ENCODE measurements at regions not wholly inside any gene's neighbourhood (a gene's known extent, or its start where the extent isn't known, plus 50 kb on each side); places are given as distances from the start of the nearest gene placed in this dataset.
"Not testable (repeated sequence)": the region's sequence is repeated elsewhere in the genome, so short reads cannot be mapped to it uniquely, and the experiment has no call there.

DNA sequence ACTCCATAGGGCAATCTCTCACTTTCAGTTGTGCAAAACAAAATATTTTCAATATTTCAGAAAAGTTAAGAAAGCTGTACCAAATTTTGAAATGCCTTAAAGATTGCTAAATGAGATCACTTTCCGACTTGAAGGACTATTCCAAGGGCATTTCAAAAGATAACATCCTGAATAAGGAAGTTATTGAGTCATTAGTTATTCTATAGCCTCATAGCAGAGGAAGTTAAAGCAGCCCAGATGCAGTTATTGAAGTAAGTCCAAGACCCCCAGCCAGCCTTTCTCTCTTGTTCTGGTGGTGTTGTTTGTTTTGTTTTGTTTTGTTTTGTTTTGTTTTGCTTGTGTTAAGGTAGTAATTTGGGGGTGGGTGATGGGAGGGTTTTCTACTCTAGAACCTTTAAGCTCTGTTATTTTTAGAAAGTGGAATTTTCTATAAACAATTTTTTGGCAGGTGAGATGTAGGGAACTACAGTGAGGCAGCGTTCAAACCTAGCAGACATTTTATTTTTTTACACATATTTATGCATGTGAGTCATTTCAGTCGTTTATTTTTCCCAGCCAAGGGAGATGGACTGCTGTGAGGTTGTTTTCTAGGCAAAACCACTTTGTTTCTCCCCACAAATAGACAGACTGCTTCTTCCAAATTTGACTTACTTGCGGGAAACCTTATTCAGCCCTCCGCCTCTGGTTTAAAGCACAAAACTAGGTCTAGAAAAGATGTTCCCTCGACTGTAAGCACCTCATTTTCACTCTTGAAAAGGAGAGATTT, 216.3 kb upstream of the ARPP21 start:
- TF ChIP-seq TAF1 (IDR thresholded peaks at IDR 0.05; ENCODE audit: borderline replicate concordance, low read depth, low read length) (no peak), POLR2AphosphoS5 (IDR thresholded peaks at IDR 0.05; ENCODE audit: low read depth, low read length) (no peak), POLR2A (IDR thresholded peaks at IDR 0.05; ENCODE audit: low read depth, low read length) (no peak)
- DNase-seq (ENCODE audit: insufficient read length) = no peak
- FAIRE-seq = no peak

- DNase-seq (ENCODE audit: insufficient read length) (no peak), FAIRE-seq (no peak)
- TF ChIP-seq POLR2A (IDR thresholded peaks at IDR 0.05; ENCODE audit: low read depth, low read length) = no peak
- no peak for TF ChIP-seq POLR2AphosphoS5 (IDR thresholded peaks at IDR 0.05; ENCODE audit: low read depth, low read length)
- TF ChIP-seq TAF1 (IDR thresholded peaks at IDR 0.05; ENCODE audit: borderline replicate concordance, low read depth, low read length) = no peak
Measured at GRCh38 chr3:35426366-35426958, 212.9 kb upstream of the ARPP21 start.

GRCh38 chr3:35437381-35437780, 201.9 kb upstream of the ARPP21 start:
- no peak for DNase-seq (ENCODE audit: insufficient read length)
- TF ChIP-seq POLR2A (IDR thresholded peaks at IDR 0.05; ENCODE audit: low read depth, low read length) (no peak), TAF1 (IDR thresholded peaks at IDR 0.05; ENCODE audit: borderline replicate concordance, low read depth, low read length) (no peak), POLR2AphosphoS5 (IDR thresholded peaks at IDR 0.05; ENCODE audit: low read depth, low read length) (no peak)
- FAIRE-seq = no peak

DNA sequence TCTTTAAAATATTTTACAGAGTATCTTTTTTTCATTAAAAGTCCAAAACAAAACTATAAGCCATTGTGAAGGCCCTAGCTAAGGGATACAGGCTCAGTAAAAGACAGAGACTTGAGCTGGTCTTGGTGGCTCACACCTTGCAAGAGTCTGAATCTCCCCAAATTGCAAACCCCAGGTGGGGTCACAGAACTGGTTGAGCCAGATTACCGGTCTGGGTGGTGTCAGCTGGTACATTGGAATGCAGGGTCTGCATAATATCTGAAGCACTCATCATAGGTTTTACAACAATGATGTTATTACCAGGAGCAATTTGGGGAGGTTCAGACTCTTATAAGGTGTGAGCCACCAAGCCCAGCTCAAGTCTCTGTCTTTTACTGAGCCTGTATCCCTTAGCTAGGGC, 201.2 kb upstream of the ARPP21 start:
- FAIRE-seq (no peak), DNase-seq (ENCODE audit: insufficient read length) (no peak)
- no peak for TF ChIP-seq TAF1 (IDR thresholded peaks at IDR 0.05; ENCODE audit: borderline replicate concordance, low read depth, low read length)
- TF ChIP-seq POLR2AphosphoS5 (IDR thresholded peaks at IDR 0.05; ENCODE audit: low read depth, low read length) = no peak
- TF ChIP-seq POLR2A (IDR thresholded peaks at IDR 0.05; ENCODE audit: low read depth, low read length) = no peak

GRCh38 chr3:35439663-35440062, 199.7 kb upstream of the ARPP21 start:
- DNase-seq (ENCODE audit: insufficient read length) = no peak
- FAIRE-seq = no peak
- no peak for TF ChIP-seq POLR2AphosphoS5 (IDR thresholded peaks at IDR 0.05; ENCODE audit: low read depth, low read length)
- TF ChIP-seq POLR2A (IDR thresholded peaks at IDR 0.05; ENCODE audit: low read depth, low read length) = no peak
- no peak for TF ChIP-seq TAF1 (IDR thresholded peaks at IDR 0.05; ENCODE audit: borderline replicate concordance, low read depth, low read length)

DNA sequence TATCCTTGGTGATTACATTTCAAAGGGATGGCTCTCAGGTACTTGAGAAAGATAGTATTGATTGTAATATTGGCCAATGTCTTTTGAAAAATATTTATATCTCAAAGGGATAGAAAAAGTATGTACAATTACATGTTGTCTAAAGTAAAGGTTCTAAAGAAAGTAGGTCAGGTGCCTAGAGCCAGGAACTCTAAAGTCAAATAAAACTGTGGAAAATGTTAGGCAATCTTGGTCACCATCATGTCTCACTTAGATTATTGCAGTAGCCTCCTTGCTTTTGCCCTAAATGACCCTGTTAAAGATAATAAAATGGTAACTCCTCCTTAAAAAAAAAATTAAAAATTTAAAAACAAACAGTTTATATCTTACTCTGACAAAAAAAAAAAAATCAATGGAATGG, 198.5 kb upstream of the ARPP21 start:
- FAIRE-seq (no peak), DNase-seq (ENCODE audit: insufficient read length) (no peak)
- TF ChIP-seq POLR2AphosphoS5 (IDR thresholded peaks at IDR 0.05; ENCODE audit: low read depth, low read length) (no peak), POLR2A (IDR thresholded peaks at IDR 0.05; ENCODE audit: low read depth, low read length) (no peak), TAF1 (IDR thresholded peaks at IDR 0.05; ENCODE audit: borderline replicate concordance, low read depth, low read length) (no peak)

GRCh38 chr3:35446896-35447295, 192.4 kb upstream of the ARPP21 start:
- TF ChIP-seq POLR2AphosphoS5 (IDR thresholded peaks at IDR 0.05; ENCODE audit: low read depth, low read length) = no peak
- no peak for TF ChIP-seq TAF1 (IDR thresholded peaks at IDR 0.05; ENCODE audit: borderline replicate concordance, low read depth, low read length)
- TF ChIP-seq POLR2A (IDR thresholded peaks at IDR 0.05; ENCODE audit: low read depth, low read length) = no peak
- no peak for DNase-seq (ENCODE audit: insufficient read length)
- FAIRE-seq = no peak

DNA sequence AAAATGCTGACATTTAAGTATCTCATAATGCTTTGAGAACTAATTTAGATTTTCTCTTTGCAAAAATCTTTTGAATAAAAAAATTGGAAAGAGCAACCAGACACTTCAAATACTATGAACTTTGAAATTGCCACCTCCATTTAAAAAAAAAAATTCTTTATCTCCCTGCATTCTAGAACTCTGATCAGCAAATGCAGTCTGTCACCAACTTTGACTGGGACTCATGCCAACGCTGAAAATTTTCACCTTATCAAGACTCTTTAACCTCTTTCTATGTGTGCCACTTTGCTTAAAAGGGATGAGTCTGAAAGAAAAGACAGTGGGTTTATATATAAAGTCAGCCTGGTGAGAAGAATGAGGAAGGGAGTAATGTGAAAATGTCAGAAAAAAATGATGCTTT, 191.2 kb upstream of the ARPP21 start:
- DNase-seq (ENCODE audit: insufficient read length) = no peak
- FAIRE-seq = no peak
- TF ChIP-seq POLR2AphosphoS5 (IDR thresholded peaks at IDR 0.05; ENCODE audit: low read depth, low read length) = no peak
- no peak for TF ChIP-seq POLR2A (IDR thresholded peaks at IDR 0.05; ENCODE audit: low read depth, low read length)
- TF ChIP-seq TAF1 (IDR thresholded peaks at IDR 0.05; ENCODE audit: borderline replicate concordance, low read depth, low read length) = no peak

GRCh38 chr3:35448681-35449080, 190.6 kb upstream of the ARPP21 start:
- no peak for FAIRE-seq
- TF ChIP-seq POLR2AphosphoS5 (IDR thresholded peaks at IDR 0.05; ENCODE audit: low read depth, low read length) (no peak), POLR2A (IDR thresholded peaks at IDR 0.05; ENCODE audit: low read depth, low read length) (no peak), TAF1 (IDR thresholded peaks at IDR 0.05; ENCODE audit: borderline replicate concordance, low read depth, low read length) (no peak)
- DNase-seq (ENCODE audit: insufficient read length) = no peak

GRCh38 chr3:35454819-35455218, 184.5 kb upstream of the ARPP21 start:
- not testable (repeated sequence) for FAIRE-seq

GRCh38 chr3:35473956-35474355, 165.4 kb upstream of the ARPP21 start:
- DNase-seq (ENCODE audit: insufficient read length) (no peak), FAIRE-seq (no peak)
- no peak for TF ChIP-seq POLR2AphosphoS5 (IDR thresholded peaks at IDR 0.05; ENCODE audit: low read depth, low read length)
- no peak for TF ChIP-seq POLR2A (IDR thresholded peaks at IDR 0.05; ENCODE audit: low read depth, low read length)
- no peak for TF ChIP-seq TAF1 (IDR thresholded peaks at IDR 0.05; ENCODE audit: borderline replicate concordance, low read depth, low read length)

More at GRCh38 chr3:35454819-35455218, 184.5 kb upstream of the ARPP21 start:
- not testable (repeated sequence) for DNase-seq (ENCODE audit: insufficient read length)

DNA sequence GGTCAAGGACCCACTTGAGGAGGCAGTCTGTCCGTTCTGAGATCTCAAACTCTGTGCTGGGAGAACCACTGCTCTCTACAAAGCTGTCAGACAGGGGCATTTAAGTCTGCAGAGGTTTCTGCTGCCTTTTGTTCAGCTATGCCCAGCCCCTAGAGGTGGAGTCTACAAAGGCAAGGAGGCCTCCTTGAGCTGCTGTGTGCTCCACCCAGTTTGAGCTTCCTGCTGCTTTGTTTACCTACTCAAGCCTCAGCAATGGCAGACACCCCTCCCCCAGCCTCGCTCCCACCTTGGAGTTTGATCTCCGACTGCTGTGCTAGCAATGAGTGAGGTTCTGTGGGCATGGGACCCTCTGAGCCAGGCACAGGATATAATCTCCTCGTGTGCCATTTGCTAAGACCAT, 156.8 kb upstream of the ARPP21 start:
- FAIRE-seq; DNase-seq (ENCODE audit: insufficient read length): not testable (repeated sequence)

All from GM12892 (cell line).